Muscle of back (tissue), 3 donors: ENCODE measurements at regions not wholly inside any gene's neighbourhood (a gene's known extent, or its start where the extent isn't known, plus 50 kb on each side); places are given as distances from the start of the nearest gene placed in this dataset.

Experiments
- DNase-seq, 3 donors: peaks; one replicate each; pipeline versions ENCODE4 v3.0.0 to v3.0.0-alpha.2; 2013

DNA sequence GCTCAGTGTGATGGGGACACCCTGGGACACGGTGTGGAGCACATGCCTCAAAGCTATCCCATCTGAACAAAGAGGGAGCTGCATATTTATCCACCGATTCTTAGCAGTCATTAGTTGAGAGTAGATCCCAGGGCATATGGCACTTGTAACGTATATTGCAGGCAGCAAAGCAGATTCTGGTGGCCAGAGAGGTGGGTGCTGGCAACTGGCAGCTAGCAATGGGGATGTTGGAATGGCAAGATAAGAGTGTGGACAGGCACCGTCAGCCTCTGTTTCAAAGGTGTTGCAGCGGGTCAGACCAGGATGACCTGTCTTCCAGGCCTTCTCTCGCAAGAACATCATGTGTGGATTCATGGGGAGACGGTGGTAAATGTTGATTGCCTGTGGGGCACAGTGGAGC is 54.0 kb upstream of the ADRA1D start:
- no peak for DNase-seq

DNA sequence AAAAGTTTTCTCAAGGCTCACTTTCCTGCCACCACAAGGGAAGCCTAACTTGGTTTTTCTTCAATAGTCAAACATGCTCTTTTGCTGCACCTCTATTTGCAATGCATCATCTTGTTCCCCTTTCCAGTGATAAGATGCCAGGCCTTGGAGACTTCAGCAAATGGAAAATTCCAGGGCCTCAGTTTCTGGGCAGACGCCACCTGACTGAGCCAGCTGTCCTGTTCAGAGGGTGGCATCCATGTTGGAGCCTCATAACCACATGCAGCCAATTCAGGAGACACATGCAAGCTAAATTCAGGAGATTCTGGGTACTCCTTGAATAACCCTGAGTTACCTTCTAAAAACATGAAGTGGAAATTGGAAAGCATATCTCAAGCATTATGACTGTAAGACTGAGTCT is 51.8 kb upstream of the ADRA1D start:
- DNase-seq, result no peak

DNA sequence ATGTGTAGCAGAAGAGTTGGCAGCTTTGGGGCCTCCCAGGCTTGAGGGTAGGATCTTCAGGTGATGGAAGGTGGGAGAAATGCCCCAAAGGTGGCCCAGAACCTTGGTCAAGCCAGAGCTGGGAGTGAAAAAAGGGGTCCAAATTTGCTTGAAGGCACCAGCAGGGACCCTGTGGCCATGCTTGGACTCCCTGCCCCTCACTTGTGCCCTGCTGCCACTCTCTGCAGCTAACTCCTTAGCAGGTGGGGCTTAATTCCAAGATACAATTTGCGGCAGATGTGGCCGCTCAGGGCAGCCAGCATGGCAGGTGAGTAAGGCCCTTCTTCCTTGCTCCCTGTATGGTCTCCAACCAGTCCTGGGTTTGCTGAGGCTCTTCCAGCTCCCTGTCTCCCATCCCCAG is 51.3 kb upstream of the ADRA1D start:
- no peak for DNase-seq

DNA sequence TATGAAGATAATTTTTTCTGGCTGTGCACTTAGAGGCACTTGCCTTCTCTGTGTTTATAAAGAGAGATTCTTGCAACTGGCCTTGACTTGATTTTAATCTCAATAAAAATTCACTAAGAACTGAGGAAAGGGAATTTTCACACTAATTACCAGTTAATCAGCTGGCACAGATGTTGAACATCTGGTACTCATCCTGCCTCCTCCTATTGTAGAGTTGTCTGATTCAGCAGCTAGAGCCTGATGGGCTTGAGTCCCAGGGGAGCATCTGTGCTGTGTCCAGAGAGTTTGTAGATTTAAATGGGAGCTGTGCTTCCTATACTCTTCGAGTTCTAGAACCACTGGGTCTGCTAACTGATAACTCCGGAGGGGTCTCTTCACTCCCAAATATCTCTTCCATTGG is 50.7 kb upstream of the ADRA1D start:
- no peak for DNase-seq

DNA sequence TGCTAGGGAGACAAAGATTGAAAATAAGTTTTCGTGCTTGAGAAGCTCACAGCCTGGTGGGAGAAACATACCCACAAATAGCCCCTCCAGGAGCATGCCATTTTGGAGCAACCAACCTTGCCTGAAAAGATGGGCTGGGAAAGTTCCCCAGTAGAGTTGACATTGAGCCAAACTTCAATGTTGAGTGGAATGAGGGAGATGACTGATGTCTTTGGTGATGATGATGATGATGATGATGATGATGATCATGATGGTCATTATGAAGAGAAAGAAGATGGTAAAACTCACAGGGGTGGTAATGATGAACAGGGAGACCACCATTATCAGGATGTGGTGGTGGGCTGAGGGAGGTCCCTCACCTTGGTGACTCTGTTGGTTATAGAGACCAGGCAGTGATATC is 50.1 kb upstream of the ADRA1D start:
- no peak for DNase-seq
